ENCODE measurements at regions not wholly inside any gene's neighbourhood (a gene's known extent, or its start where the extent isn't known, plus 50 kb on each side); places are given as distances from the start of the nearest gene placed in this dataset.
A peak's percentile ranks its signal among the peaks of the same experiment; 100 is the strongest.
"Not testable (repeated sequence)": the region's sequence is repeated elsewhere in the genome, so short reads cannot be mapped to it uniquely, and the experiment has no call there.

DNA sequence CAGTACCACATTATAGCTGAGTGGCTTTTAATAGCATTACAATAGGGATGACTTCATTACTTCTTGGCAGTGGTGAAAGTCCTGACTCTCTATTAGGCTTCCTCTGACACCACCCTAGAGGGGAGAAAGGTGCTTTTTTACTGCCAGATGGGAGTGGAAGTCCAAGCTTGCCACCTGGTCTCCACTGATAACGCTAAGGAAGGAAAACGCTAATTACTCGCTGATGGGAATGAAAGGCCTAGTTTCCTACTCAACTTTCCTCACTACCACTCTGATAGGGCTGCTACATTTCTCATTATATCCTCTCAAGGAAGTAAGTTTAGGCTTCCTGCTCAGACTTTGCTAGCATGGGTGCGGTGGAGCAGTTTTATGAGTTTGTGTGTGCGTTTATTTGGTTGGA is 62.3 kb upstream of the PAGE3 start:
- no peak for FAIRE-seq

DNA sequence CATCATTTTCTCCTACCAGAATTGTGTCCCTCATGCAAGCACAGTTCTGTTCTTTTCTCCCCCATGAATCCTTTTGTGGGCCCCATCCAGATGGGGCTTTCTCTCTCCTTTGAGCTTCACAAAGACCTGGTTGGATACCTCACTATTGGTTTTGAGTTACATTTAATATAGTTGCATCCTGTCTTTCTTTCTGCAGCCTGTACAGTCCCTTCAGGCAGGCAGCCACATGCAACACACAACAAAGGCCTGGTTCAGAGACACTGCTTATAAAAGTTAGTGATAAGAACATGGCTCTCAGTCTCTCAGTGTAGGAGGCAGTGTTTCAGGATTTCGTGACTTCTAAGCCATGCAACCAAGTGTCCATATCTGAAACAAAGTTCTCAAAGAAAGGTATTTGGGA is 70.6 kb upstream of the PAGE3 start:
- FAIRE-seq, result no peak

- no peak for FAIRE-seq
Observed at GRCh38 chrX:55336176-55336575, 71.5 kb upstream of the PAGE3 start.

- FAIRE-seq, result no peak
Observed at GRCh38 chrX:55340896-55341433, 76.2 kb upstream of the PAGE3 start.

- FAIRE-seq, result peak; percentile 13
Observed at GRCh38 chrX:55342533-55343501, 78.1 kb upstream of the PAGE3 start.

DNA sequence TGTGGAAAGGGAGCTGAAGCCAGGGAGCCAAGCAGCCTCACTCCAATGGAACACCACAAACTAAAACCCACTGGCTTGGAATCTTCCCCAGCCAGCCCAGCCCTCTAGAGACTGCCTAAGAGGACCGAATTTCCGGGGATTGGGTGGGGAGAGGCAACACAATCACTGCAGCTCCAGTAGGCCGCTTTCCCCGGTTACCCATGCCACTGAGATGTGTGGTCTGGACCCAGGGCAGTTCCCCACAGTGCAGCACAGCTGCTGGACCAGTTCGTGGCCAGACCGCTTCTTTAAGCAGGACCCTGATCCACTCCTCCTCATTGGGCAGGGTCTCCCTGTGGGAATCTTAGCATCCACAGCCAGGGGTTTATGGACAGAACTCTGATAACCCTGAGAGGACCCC is 91.9 kb upstream of the PAGE3 start:
- no peak for FAIRE-seq

DNA sequence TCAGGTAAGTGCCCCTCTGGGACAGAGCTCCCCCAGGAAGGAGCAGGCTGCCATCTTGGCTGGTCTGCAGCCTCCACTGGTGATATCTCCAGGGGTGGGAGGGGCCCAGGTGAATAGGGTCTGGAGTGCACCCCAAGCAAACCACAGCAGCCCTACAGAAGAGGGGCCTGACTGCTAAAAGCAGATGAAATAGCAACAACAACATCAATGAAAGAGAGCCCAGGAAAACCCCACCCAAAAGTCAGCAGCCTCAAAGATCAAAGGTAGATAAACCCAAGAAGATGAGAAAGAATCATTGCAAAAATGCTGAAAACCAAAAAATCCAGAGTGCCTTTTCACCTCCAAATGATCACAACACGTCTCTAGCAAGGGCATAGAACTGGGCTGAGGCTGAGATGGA is 92.5 kb upstream of the PAGE3 start:
- FAIRE-seq, result no peak

- FAIRE-seq, result no peak
Observed at GRCh38 chrX:55379396-55379795, 72.5 kb upstream of the MAGEH1 start.

DNA sequence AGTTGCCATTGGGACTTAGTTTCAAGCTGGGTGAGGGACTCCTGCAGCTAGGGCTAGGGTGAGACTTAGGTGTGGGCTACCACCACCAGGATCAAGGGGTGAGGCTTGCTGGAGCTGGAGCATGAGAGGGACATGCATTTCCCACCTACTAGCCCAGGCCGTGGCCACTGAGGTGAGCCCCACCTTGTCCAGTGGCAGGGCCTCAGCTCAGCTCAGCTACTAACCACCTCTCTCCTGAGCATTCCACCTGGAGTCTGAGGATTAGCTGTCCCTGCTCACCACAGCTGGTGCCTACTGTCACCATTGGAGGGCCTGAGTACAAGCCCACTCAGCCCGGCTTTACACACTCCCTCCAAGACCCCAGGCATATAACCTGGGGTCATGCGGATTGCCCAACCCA is 62.6 kb upstream of the MAGEH1 start:
- no peak for FAIRE-seq

DNA sequence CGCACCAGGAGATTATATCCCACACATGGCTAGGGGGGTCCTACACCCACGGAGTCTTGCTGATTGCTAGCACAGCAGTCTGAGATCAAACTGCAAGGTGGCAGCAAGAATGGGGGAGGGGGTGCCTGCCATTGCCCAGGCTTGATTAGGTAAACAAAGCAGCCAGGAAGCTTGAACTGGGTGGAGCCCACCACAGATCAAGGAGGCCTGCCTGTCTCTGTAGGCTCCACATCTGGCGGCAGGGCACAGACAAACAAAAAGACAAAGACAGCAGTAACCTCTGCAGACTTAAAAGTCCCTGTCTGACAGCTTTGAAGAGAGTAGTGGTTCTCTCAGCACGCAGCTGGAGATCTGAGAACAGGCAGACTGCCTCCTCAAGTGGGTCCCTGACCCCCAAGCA is 55.1 kb upstream of the MAGEH1 start:
- FAIRE-seq, result not testable (repeated sequence)
